Activated CD8-positive, alpha-beta memory T cell treated with anti-CD3 and anti-CD28 coated beads, Interleukin-2, amount 50 U/mL, for 24 hours (primary cell): ENCODE measurements at regions not wholly inside any gene's neighbourhood (a gene's known extent, or its start where the extent isn't known, plus 50 kb on each side); places are given as distances from the start of the nearest gene placed in this dataset.
"Not testable (repeated sequence)": the region's sequence is repeated elsewhere in the genome, so short reads cannot be mapped to it uniquely, and the experiment has no call there.

ENCODE experiments used
- DNase-seq: peaks from one replicate; pipeline ENCODE4 v3.0.0-alpha.2; 2020; ENCODE audit errors: extremely low read depth

DNA sequence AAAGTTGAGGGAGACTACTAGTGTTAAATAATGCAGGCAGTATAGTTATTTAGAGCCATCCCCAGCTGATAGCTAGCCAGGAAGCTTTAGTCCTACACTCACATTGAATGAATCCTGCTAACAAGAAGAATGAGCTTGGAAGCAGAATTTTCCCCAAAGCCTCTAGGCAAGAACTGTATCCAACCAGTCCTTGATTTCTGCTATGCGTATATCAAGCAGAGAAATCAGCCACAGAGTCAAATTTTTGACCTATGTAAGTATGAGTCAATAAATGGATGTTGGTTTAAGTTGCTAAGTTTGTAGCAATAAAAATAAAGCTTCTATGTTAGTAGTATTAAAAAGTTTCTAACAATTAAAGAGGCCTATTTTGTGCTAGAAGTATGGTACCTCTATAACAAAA lies 672.1 kb upstream of the CHD1 start:
- no peak for DNase-seq

DNA sequence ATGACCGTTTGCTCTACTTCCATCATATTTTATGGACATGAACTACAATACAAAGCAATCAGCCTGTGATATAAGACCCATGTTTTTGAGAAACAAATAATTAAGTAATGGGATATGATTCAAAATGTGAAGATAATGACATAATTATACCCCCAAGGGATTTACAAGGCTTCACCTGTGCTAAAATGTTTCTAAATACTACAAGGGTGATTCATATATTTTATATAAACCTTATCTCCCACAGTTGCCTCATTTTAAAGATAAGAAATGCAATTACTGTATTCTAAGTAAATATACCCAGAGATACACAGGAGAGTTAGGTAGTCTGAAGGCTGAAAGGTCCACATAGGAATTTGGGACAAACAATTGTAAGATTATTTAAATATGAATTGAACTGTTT lies 662.0 kb upstream of the CHD1 start:
- no peak for DNase-seq

DNA sequence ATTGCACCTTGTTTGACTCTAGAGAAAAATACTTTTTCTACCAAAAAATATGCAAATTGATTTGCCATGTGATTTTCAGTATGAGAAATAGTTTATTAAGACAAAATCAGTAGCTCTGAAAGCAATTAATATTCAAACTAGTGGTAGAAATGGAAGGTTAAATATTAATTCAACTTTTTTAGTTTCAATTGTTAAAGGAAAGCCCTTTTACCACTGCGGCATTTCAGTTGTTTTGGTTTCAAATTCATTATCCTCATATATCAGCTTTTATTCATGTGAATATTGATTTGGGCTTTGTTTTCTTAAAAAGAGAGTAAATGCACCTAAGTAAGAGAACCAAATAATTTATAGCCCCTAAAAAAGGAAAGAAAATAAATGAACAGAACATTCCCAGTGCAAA lies 660.6 kb upstream of the CHD1 start:
- no peak for DNase-seq

DNA sequence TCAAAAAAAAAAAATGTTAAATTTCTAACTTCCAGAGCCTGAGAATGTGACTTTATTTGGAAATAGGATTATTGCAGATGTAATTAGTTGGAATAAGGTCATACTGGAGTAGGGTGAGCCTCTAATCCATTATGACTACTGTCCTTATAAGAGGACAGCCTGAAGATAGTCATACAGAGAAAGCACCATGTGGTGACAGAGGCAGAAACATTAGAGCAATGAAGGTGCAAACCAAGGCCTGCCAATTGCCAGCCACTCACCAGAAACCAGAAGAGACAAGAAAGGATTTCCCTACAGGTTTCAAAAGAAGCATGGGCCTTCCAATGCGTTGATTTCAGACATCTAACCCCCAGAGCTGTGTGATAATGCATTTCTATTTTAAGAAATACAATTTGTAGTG lies 659.2 kb upstream of the CHD1 start:
- no peak for DNase-seq

DNA sequence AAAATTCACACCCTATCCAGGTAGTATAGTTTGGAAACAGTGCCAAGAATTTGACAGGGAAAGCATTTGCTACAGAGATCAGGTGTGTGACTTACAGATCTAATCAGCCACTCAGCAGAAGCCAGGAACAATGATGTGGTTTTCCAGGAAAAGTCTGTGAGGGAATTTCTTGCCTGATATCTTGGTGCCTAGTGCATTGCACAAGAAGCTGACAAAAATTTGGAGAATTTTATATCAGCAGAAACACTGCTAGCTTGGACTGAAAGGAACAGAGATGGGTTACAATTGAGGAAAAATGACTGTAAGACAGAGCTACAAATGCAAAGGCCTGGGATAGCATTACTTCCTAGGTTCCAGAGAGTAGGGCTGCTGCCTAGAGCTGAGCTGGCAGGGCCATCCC lies 658.1 kb upstream of the CHD1 start:
- DNase-seq: no peak

DNA sequence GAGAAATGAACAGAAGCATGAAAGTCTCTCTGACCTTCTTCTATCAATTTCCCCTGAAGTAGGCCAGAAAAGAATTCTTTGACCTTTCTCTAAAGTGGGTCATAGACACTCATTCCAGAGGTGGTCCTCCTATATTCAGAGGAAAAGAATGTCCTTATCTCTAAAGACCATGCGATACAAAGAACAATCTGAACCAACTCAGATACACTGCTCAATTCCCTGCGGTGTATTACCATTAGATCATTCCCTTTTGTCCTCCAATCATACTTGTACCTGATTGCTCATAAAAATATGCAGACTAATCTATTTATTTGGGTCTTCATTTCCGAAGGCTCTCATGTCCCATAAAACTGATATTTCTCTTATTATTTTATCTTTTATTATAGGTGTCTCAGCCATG lies 652.4 kb upstream of the CHD1 start:
- DNase-seq: not testable (repeated sequence)

DNA sequence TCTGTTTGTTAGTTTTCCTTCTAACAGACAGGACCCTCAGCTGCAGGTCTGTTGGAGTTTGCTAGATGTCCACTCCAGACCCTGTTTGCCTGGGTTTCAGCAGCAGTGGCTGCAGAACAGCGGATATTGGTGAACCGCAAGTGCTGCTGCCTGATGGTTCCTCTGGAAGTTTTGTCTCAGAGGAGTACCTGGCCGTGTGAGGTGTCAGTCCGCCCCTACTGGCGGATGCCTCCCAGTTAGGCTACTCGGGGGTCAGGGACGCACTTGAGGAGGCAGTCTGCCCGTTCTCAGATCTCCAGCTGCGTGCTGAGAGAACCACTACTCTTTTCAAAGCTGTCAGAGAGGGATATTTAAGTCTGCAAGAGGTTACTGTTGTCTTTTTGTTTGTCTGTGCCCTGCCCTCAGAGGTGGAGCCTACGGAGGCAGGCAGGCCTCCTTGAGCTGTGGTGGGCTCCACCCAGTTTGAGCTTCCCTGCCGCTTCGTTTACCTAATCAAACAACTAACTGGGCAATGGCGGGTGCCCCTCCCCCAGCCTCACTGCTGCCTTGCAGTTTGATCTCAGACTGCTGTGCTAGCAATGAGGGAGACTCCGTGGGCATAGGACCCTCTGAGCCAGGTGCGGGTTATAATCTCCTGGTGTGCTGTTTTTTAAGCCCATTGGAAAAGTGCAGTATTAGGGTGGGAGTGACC lies 634.3 kb upstream of the CHD1 start:
- DNase-seq: not testable (repeated sequence)

DNA sequence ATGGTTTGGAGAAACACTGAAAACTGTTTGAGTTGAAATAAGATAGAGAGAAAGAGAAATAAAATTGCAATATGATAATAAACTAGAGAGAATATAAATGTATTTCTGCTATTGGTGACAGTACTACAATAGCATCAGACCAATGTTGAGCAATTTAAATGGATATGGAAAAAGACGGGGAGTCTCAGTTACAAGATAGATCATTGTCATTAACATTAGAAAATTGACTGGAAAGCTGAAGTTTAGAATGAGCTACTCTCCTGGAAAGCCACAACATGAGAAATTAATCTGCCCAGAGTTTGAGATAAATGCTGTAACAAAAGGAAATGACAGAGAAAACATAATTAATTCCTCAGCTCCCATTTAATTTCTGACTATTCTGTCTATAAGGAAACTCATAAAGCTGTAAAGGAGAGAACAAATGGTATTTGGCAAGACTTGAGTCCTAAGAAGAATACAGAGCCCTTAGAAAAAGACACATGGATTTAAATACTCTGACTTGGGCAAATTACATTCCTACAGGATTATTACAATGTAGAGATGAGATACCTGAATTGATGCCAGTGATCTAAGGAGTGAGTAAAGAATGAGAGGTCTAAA lies 624.5 kb upstream of the CHD1 start:
- no peak for DNase-seq

DNA sequence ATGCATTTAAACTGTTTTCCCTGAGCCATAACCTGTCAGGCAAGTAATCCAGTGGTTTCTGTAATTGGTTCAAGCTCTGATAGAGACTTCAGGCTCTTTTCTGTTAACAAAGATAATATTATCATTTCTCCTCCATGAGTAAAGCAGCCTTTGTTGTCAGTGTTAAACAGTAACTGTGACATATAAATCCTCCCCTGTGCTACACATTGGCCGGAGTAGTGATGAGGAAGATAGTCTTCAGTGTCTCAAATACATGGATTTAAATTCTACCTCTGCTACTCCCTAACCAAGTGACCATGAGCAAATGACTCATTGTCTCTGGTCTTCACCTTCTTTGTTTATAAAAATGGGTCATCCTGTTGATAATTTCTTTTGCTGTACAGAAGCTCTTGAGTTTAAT lies 615.5 kb upstream of the CHD1 start:
- DNase-seq: no peak

DNA sequence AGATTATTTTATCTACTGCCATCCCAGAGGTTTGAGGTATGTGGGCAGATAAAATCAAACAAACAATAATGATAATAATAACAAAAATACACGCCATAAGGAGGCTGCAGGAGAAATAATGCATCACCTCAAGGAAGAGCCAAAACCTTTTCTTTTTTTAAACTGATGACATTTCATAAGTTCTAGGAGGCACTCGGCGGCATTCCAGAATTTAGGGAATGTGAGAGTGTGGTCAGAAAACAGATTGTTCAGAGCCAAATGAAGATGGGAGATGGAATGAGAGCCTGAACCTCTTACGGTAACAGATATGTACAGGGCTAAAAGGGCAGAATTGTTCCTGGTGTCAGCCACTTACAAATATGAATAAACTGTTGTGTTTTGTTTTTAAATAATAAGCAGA lies 615.0 kb upstream of the CHD1 start:
- DNase-seq: no peak

DNA sequence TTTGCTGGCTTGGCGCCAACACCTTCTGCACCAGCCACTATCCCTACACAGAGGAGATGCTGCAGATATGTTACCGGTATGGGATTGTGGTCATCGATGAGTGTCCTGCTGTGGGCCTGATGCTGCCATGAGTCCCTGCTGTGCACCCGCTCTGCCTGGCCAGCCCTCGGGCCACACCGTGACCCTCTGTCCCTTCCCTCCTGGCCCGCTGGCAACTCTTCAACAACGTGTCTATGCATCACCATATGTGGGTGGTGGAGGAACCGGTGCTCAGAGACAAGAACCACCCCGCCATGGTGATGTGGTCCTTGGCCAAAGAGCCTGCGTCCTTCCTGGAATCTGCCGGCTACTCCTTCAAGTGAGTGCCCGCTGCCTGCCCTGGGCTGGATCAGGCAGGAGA lies 605.4 kb upstream of the CHD1 start:
- not testable (repeated sequence) for DNase-seq

DNA sequence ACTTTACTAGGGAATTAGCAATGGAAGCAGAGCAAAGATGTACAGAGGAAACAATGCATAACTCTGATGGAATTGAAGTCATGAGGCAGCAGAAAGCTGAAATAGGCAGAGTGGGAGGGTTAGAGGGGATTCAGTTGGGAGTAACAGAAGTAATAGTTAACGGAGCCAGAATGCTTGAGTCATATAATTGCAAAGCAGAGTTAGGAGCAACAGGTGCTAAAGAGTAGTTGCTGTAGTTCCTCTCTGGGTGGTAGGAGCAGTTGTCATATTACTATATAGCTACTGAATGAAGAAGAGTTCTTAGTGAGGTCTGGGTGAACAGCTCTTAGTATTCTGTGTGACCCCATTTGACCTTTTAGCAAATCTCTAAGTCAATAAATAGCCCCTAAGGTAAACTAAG lies 592.9 kb upstream of the CHD1 start:
- not testable (repeated sequence) for DNase-seq

DNA sequence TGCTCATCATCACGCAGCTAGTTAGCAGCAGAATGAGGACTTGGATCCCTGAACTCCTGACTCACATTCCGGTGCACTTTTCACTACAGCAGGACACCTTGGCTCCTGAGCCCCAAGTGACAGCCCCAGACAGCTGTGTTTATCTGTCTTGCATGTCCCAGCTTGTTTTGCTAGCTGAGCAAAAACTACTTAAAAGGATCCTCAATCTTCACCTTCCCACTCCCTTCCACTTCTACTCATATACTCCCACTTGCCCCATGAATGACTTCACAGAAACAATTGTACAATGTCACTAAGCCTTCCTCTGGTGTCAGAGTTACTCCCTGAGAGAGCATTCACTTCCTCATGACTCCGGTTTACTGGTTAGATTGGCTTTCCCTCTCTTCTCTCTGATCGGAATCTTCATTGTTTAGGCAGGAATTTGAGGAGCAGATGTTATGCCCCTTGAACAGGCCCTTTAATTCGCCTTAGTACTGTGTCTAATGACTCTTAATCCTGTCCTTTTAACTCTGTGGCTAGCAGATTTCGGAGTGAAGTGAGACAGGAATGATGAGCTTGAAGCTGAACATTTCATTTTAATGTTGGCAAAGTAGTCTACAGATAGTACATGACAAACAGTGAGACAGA lies 587.2 kb upstream of the CHD1 start:
- DNase-seq: not testable (repeated sequence)

DNA sequence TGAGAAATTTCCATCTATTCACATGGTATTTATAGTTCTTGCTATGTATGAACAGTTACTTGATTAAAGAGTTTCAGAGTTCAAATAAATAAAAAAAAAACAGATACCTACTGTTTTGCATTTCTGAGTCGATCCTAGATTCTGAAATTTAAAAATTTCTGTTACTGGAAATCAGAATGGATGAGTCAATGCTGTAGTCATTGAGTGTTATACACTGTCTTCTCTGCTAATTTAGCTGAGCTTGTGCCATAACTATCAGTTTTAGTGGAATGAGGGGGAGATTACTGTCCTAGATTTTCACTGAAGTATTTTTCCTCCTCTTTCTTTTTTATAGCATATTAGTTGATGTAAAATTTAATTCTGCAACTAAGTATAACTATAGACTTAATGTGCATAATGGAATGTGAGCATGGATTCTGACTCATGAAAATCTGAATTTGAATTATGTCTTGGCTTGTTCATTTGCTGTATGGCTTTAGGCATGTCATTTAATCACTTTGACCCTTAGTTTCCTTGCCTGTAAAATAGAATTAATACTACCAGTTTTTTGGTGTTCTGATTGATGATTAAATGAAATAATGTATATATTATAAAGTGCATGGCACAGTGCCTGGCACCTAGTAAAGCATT lies 581.5 kb upstream of the CHD1 start:
- not testable (repeated sequence) for DNase-seq

DNA sequence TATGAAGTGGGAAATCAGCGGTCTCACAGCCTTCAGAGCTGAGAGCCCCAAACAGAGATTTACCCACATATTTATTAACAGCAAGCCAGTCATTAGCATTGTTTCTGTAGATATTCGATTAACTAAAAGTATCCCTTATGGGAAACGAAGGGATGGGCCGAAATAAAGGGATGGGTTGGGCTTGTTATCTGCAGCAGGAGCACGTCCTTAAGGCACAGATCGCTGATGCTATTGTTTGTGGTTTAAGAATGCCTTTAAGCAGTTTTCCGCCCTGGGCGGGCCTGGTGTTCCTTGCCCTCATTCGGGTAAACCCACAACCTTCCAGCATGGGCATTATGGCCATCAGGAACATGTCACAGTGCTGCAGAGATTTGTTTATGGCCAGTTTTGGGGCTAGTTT lies 580.3 kb upstream of the CHD1 start:
- DNase-seq: not testable (repeated sequence)

DNA sequence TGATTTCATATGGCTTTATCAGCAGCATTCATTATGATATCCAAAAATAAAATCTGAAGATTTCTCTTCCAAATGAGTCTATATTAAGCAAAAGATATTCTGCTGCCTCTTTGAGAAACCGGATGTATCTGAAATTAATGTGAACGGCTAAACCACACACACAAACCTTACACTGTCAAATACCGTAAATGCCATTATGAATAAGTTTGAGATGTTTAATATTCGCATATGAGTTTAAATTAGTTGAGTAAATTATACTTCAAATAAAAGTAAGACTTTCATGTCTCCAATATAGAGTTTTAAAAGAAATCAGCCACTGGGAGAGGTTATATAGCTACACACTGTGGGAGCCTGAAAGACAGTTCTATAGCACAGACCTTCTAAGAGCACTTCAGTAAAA lies 566.6 kb upstream of the CHD1 start:
- DNase-seq: not testable (repeated sequence)

DNA sequence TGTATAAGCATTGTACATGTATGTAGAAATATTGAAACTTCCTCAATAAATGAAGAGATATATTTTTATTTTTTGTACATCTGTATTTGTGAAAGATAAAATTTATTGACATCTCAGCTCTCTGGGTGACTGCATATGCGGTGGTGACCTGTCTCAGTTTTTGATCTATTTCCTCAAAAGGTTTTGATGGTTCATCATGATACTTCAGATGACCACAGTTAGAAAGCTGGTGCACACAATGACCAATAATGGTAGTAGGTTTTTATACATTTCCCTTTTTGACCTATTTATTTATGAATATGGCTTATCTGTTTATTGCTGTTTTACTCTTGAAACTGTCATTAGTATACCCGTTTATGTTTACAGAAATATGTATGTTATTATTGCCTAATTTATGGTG lies 549.6 kb upstream of the CHD1 start:
- DNase-seq: not testable (repeated sequence)

DNA sequence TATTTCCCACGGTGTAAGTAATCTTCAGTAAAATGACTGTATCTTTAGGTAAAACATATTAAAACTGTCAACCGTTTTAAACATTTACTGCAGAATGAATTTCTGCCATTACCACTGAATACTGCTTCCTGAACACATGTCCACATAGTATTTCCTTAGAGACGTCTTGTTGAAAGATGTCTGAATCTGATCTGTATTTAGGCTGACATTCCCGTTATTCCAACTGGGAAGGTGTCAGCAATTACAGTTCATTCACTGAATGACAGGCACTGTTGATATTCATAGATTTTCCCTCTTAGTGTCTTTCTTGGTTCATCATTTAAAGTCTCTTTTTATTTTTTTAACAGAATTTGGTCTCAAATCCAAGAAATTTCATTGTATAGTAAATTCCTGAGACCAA lies 544.5 kb upstream of the CHD1 start:
- not testable (repeated sequence) for DNase-seq

DNA sequence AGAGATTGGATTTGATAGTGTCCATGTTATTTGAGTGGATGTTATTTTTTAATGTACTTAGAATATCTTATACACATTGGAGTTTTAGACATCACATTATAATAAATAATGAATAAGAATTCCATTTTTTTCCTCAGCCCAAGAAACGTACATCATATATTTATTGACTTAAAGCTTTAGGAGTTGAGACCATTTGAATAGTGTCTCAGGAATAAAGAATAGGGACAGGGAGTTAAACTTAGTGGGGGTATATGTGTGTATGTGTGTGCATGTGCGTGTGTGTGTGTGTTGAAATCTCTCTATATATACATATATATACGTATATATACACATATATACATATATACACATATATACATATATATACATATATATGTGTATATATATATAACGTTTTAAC lies 542.9 kb upstream of the CHD1 start:
- DNase-seq: not testable (repeated sequence)

DNA sequence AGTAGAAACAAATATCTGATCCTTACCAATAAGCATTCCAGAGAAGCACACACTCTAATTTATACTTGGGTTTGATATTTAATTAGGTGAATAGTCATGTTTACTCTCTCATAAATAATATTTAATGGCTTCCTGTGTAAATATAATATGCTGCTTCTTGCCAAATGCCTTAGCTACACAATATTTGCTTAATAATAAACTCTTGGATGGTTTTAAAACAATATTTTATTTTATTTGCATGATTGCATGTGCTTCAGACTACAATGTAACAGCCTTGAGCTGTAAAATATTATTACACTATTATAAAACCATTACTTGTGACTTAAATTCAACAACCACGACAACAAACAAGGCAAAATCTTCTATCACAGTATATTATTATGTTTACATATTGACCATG lies 542.4 kb upstream of the CHD1 start:
- not testable (repeated sequence) for DNase-seq

DNA sequence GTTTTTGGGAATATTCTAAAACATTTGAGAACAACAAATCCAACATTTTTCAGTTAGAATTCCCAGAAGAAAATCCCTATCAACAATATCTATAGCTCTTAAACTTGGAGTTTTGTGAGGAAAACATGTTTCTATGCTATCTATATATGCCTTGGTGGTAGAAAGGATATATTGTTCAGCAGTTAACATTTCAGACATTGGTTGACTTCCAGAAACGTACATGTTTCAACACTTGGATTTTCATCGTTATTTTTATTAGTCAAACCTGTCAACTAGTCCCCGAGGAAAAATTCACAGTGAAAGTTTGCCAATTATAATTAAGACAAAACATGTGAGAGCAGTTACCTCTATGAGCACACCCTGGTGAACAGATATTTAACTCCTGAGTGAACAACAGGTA lies 541.8 kb upstream of the CHD1 start:
- DNase-seq: not testable (repeated sequence)

DNA sequence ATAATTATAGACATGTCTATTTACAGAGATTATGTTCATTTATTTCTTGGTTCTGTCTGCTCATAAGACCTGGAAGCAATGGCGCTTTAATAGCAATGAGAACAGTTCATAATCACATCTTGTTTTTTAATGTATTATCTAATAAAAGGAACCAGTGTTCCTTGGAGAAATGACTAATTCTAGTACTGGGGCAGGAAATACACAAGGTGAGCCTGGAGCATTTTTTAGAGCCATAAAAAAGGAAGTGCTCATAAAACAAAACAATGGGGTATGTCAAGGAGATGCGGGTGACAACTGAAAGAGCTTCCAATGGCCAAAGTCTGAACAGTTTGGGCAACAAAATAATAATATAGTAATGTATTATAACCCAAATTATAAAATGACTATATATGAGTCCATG lies 531.9 kb upstream of the CHD1 start:
- DNase-seq: no peak

DNA sequence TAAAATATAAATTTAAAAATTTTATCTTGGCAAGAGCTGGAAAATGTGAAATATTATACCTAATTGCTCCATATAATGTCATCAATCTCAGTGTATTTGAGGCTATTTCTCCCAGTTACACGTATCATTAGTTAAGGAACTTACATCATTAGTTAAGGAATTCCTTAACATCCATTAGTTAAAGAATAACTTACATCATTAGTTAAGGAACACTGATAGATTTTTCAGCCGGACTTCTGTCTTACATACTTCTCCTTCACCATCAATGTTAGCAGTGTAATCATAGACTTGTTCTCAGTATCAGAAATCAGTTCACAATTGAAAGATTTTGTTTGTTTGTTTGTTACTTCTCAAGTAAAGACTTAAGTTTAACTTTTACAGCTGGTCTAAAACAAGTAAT lies 524.4 kb upstream of the CHD1 start:
- no peak for DNase-seq
